Calu3 (cell line): ENCODE measurements at regions not wholly inside any gene's neighbourhood (a gene's known extent, or its start where the extent isn't known, plus 50 kb on each side); places are given as distances from the start of the nearest gene placed in this dataset.

ENCODE experiments used
- BruUV-seq: library from RNA; stranded (reverse); fragments of 400-500 nt; replicated peaks from 2 replicates; lab custom pipeline; 2021; lab: Mats Ljungman, UMichigan
- CTCF ChIA-PET: fragments of 300-600 bp; sonication (Branson Sonifier 250); formaldehyde crosslinking; loops from one replicate; lab custom pipeline; 2022; ENCODE audit warnings: antibody characterized with exemption; lab: Charles Lee
- DNase-seq: peaks from one replicate; pipeline ENCODE4 v3.0.0; 2022
- H3K27ac Mint-ChIP-seq: one replicate; pipeline ENCODE4 v1.8.0; 2022; ENCODE audit warnings: mixed read lengths; ENCODE audit not compliant: unreplicated experiment
- H3K27me3 Mint-ChIP-seq: one replicate; pipeline ENCODE4 v1.8.0; 2022; ENCODE audit warnings: mixed read lengths; ENCODE audit not compliant: unreplicated experiment
- H3K36me3 Mint-ChIP-seq: one replicate; pipeline ENCODE4 v1.8.0; 2022; ENCODE audit warnings: mild to moderate bottlenecking, moderate library complexity, mixed read lengths; ENCODE audit not compliant: insufficient read depth, unreplicated experiment
- H3K4me1 Mint-ChIP-seq: one replicate; pipeline ENCODE4 v1.8.0; 2022; ENCODE audit warnings: mild to moderate bottlenecking, low read depth, mixed read lengths; ENCODE audit not compliant: unreplicated experiment
- H3K4me3 Mint-ChIP-seq: one replicate; pipeline ENCODE4 v1.8.0; 2022; ENCODE audit warnings: mild to moderate bottlenecking, low read depth, moderate library complexity, mixed read lengths; ENCODE audit not compliant: unreplicated experiment
- H3K9me3 Mint-ChIP-seq: one replicate; pipeline ENCODE4 v1.8.0; 2022; ENCODE audit warnings: low read depth, mixed read lengths; ENCODE audit not compliant: unreplicated experiment
- intact Hi-C: fragments of 100-400 bp; cut with micrococcal nuclease; formaldehyde crosslinking; loops from one replicate; pipeline ENCODE4 v1.10.0; 2022; ENCODE audit not compliant: unreplicated experiment
- TF ChIP-seq, protein P1 (sequence below): fragments of 200-600 bp; IDR thresholded peaks from one replicate; pipeline ENCODE4 v1.8.0; 2022; ENCODE audit warnings: antibody characterized with exemption; ENCODE audit not compliant: unreplicated experiment

DNA sequence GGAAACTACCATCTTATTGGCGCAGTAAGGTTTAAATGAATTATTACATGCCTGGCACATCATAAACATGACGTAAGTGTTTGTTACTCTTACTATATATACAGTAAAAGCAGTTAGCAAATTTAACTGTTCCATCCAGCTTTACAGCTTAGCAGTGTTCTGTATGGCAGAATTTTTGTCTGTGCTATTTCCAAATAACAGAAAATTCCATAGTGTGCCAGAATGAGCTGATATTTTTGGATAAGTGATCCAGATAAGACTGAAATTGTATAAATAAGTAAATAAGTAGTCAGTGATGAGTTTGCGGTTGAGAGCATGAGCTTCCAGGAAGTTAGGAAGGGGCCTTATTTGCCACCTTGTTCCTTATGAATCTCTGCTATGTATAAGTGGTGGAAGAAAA, 236.5 kb upstream of the SLC10A2 start:
- Mint-ChIP-seq H3K36me3 (no peaks in the 10 kb centered on the region), H3K4me1 (no peaks in the 10 kb centered on the region), H3K4me3 (no peak overlapping the region), H3K27me3 (no peaks in the 10 kb centered on the region), H3K9me3 (peaks cover 2% of the 10 kb centered on the region), H3K27ac (no peak overlapping the region)
- CTCF ChIA-PET, result no interaction called here
- BruUV-seq, result no TSS peak
- TF ChIP-seq, protein P1, sequence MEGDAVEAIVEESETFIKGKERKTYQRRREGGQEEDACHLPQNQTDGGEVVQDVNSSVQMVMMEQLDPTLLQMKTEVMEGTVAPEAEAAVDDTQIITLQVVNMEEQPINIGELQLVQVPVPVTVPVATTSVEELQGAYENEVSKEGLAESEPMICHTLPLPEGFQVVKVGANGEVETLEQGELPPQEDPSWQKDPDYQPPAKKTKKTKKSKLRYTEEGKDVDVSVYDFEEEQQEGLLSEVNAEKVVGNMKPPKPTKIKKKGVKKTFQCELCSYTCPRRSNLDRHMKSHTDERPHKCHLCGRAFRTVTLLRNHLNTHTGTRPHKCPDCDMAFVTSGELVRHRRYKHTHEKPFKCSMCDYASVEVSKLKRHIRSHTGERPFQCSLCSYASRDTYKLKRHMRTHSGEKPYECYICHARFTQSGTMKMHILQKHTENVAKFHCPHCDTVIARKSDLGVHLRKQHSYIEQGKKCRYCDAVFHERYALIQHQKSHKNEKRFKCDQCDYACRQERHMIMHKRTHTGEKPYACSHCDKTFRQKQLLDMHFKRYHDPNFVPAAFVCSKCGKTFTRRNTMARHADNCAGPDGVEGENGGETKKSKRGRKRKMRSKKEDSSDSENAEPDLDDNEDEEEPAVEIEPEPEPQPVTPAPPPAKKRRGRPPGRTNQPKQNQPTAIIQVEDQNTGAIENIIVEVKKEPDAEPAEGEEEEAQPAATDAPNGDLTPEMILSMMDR, result no peak
- DNase-seq, result no peak
- intact Hi-C loops, result no loop called here

GRCh38 chr13:103299079-103299478, 232.9 kb upstream of the SLC10A2 start:
- BruUV-seq, result no TSS peak

GRCh38 chr13:103297083-103297482, 230.9 kb upstream of the SLC10A2 start:
- Mint-ChIP-seq H3K4me1 (no peaks in the 10 kb centered on the region), H3K36me3 (no peaks in the 10 kb centered on the region), H3K27me3 (no peaks in the 10 kb centered on the region), H3K27ac (no peak overlapping the region), H3K9me3 (peaks cover 2% of the 10 kb centered on the region), H3K4me3 (no peak overlapping the region)
- BruUV-seq, result no TSS peak
- TF ChIP-seq, protein P1, result no peak
- intact Hi-C loops, result no loop called here
- CTCF ChIA-PET, result interaction anchor here (0.6 kb wide), 1 partner anchor 18 kb away, joined by 3 read pairs; no protein-coding TSS in a partner anchor
- no peak for DNase-seq

More at GRCh38 chr13:103299079-103299478, 232.9 kb upstream of the SLC10A2 start:
- TF ChIP-seq, protein P1, result no peak
- Mint-ChIP-seq H3K4me3 (no peak overlapping the region), H3K36me3 (no peaks in the 10 kb centered on the region), H3K4me1 (no peaks in the 10 kb centered on the region), H3K27ac (no peak overlapping the region), H3K27me3 (no peaks in the 10 kb centered on the region), H3K9me3 (peaks cover 2% of the 10 kb centered on the region)
- DNase-seq, result no peak
- CTCF ChIA-PET, result no interaction called here
- intact Hi-C loops, result no loop called here

GRCh38 chr13:103291798-103292572, 225.8 kb upstream of the SLC10A2 start:
- no peaks in the 10 kb centered on the region for H3K27me3 Mint-ChIP-seq
- H3K4me1 Mint-ChIP-seq, result peaks cover 15% of the 10 kb centered on the region
- DNase-seq, result no peak
- no TSS peak for BruUV-seq
- TF ChIP-seq, protein P1, result no peak
- no peak overlapping the region for H3K27ac Mint-ChIP-seq
- CTCF ChIA-PET, result no interaction called here
- no peaks in the 10 kb centered on the region for H3K9me3 Mint-ChIP-seq
- no peak overlapping the region for H3K4me3 Mint-ChIP-seq
- intact Hi-C loops, result no loop called here
- H3K36me3 Mint-ChIP-seq, result no peaks in the 10 kb centered on the region
